ENCODE measurements at regions not wholly inside any gene's neighbourhood (a gene's known extent, or its start where the extent isn't known, plus 50 kb on each side); places are given as distances from the start of the nearest gene placed in this dataset.

DNA sequence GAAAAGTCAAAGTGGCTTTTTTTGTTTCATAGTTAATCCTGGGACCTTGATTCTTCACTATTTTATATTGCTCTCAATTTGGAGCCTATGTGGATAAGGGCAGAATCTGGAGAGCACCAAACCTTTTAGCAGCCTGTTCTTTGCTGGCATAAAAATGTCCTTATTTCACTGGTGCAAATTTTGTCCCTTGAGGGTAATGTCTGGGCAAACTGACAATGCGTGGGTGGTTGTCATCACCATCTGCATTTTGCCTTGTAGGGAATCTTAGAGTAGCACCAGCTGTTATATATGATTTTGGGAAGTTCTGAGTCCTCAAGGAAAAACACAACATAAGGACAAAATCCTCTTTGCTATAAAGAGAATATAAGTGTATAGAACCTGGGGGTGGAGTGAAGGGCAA lies 336.9 kb upstream of the HTR2A start:
- TF ChIP-seq, protein P1, sequence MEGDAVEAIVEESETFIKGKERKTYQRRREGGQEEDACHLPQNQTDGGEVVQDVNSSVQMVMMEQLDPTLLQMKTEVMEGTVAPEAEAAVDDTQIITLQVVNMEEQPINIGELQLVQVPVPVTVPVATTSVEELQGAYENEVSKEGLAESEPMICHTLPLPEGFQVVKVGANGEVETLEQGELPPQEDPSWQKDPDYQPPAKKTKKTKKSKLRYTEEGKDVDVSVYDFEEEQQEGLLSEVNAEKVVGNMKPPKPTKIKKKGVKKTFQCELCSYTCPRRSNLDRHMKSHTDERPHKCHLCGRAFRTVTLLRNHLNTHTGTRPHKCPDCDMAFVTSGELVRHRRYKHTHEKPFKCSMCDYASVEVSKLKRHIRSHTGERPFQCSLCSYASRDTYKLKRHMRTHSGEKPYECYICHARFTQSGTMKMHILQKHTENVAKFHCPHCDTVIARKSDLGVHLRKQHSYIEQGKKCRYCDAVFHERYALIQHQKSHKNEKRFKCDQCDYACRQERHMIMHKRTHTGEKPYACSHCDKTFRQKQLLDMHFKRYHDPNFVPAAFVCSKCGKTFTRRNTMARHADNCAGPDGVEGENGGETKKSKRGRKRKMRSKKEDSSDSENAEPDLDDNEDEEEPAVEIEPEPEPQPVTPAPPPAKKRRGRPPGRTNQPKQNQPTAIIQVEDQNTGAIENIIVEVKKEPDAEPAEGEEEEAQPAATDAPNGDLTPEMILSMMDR (IDR thresholded peaks at IDR 0.05; ENCODE audit: low read depth, low read length, missing input control), result no peak
- no peak for TF ChIP-seq RAD21 (IDR thresholded peaks at IDR 0.05)
- TF ChIP-seq, protein P2, sequence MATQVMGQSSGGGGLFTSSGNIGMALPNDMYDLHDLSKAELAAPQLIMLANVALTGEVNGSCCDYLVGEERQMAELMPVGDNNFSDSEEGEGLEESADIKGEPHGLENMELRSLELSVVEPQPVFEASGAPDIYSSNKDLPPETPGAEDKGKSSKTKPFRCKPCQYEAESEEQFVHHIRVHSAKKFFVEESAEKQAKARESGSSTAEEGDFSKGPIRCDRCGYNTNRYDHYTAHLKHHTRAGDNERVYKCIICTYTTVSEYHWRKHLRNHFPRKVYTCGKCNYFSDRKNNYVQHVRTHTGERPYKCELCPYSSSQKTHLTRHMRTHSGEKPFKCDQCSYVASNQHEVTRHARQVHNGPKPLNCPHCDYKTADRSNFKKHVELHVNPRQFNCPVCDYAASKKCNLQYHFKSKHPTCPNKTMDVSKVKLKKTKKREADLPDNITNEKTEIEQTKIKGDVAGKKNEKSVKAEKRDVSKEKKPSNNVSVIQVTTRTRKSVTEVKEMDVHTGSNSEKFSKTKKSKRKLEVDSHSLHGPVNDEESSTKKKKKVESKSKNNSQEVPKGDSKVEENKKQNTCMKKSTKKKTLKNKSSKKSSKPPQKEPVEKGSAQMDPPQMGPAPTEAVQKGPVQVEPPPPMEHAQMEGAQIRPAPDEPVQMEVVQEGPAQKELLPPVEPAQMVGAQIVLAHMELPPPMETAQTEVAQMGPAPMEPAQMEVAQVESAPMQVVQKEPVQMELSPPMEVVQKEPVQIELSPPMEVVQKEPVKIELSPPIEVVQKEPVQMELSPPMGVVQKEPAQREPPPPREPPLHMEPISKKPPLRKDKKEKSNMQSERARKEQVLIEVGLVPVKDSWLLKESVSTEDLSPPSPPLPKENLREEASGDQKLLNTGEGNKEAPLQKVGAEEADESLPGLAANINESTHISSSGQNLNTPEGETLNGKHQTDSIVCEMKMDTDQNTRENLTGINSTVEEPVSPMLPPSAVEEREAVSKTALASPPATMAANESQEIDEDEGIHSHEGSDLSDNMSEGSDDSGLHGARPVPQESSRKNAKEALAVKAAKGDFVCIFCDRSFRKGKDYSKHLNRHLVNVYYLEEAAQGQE (IDR thresholded peaks at IDR 0.05), result no peak
- TF ChIP-seq GABPA (IDR thresholded peaks at IDR 0.05 in 1 of 2, conservative IDR thresholded peaks at IDR 0.05 in 1 of 2), result no peak
- TF ChIP-seq, protein P3, sequence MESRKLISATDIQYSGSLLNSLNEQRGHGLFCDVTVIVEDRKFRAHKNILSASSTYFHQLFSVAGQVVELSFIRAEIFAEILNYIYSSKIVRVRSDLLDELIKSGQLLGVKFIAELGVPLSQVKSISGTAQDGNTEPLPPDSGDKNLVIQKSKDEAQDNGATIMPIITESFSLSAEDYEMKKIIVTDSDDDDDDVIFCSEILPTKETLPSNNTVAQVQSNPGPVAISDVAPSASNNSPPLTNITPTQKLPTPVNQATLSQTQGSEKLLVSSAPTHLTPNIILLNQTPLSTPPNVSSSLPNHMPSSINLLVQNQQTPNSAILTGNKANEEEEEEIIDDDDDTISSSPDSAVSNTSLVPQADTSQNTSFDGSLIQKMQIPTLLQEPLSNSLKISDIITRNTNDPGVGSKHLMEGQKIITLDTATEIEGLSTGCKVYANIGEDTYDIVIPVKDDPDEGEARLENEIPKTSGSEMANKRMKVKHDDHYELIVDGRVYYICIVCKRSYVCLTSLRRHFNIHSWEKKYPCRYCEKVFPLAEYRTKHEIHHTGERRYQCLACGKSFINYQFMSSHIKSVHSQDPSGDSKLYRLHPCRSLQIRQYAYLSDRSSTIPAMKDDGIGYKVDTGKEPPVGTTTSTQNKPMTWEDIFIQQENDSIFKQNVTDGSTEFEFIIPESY (IDR thresholded peaks at IDR 0.05), result no peak
- no peak for TF ChIP-seq SP1 (IDR thresholded peaks at IDR 0.05)
- TF ChIP-seq EGR1 (IDR thresholded peaks at IDR 0.05; ENCODE audit: low read depth in 2 of 2), result no peak
- no peak for TF ChIP-seq YY1 (IDR thresholded peaks at IDR 0.05)
